Ammon's horn (tissue), 1 donor: ENCODE measurements at regions not wholly inside any gene's neighbourhood (a gene's known extent, or its start where the extent isn't known, plus 50 kb on each side); places are given as distances from the start of the nearest gene placed in this dataset.

Source experiments
- DNase-seq: peaks from one replicate; pipeline ENCODE4 v3.0.0-alpha.2; 2016; ENCODE audit warnings: low spot score

DNA sequence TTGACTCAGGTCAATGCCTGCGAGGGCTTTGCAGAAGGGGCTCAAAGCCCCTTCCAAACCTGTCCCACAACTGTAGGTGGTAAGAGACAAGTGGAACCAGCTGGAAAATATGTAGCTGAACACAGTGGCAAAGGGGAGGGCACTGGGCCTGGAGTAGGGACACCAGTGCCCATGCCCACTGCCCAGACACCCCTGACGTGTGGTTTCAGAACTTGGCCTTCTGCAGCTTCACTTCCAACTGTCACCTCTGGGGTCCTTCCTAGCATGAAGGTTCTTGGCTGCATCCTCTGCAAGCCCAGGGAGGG lies 233.1 kb upstream of the IRX1 start:
- no peak for DNase-seq

DNA sequence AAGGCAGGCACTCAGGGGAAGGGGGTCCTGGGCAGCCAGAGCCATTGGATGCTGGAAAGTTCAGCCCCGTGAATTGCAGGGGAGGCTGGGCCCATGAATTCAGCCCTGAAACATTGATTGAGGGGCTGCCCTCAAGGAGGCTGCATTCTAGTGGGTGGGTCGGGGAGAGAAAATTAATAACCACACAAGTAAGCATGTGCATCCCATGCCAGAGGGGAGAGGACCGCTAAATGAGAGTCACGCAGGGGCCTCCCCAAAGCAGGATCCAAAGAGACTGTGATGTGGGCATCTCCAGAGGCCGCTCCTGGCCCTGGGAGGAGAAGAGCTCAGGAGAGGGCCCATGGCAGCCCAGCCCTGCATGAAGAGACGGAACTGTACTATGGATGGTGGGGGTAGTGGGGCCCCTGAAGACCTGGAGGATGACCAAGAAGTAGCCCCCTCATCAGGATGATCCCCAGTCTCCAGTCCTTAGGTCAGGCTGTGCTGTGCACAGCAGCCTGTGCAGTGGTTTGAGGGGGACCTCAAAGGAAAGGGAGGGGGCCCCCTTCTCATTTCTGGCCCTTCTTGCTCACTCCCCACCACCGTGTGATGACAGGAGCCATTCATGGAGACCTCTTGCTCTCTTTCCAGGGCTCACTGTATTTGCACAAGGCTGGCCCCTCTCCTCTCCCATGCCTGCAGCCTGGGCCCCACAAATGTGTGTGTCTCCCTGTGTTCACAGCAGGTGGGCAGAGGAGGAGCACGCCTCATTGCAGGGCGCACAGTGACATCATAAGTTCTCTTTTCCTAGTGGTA lies 233.6 kb upstream of the IRX1 start:
- no peak for DNase-seq

DNA sequence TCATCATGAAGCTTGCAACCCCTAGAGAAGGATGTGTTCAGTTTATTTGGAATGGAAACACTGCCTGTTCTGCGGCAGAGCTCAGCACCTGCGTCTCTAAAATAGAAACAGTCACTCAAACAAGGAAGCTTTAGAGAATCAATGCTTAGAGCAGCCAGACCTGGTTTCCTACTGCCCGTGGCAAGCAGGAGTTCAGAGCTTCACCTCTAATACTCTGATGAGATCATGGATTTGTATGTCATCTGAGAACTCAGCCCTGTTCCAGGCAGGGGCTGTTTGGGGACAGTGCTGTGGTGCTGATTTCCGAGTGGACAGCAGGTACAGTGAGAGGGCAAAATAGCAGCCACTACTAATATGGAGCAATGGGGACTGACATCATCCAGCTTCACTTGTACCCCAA lies 236.0 kb upstream of the IRX1 start:
- no peak for DNase-seq

DNA sequence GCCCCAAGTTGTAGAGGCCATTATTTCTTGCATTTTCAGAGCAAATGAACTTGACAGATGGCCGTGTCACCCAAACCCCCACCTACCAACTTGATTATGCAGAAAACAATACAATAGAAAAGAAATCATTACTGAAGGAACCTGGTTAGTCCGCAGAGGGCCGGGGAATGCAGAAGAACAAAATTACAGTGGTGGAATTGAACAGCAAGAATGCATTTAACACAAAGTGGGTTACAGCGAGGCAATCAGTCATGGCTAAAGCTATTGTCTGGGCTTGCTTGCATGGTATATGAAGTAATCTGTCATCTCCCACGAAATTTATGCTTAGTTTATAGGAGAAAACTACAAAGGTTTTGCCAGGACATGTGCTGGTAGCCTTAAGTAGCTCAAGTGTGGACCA lies 238.3 kb upstream of the IRX1 start:
- no peak for DNase-seq

DNA sequence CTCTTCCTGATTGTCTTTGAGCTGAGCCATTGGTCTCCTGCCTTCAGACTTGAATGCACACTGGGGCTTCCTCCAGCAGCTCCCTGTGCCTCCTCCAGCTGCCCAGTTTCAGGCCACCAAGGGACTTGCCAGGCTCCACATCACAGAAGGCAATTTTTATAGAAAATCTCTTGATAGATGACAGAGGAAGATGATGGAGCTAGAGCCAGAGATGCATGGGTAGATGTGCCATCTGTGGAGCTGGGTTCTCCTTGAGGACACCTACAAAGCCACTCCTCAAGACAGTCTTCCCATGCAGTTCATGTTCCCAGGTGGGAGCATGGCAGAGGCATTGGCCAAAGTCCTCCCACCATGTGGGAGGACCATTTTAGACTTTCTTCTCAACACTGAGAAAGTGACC lies 239.6 kb upstream of the IRX1 start:
- no peak for DNase-seq

DNA sequence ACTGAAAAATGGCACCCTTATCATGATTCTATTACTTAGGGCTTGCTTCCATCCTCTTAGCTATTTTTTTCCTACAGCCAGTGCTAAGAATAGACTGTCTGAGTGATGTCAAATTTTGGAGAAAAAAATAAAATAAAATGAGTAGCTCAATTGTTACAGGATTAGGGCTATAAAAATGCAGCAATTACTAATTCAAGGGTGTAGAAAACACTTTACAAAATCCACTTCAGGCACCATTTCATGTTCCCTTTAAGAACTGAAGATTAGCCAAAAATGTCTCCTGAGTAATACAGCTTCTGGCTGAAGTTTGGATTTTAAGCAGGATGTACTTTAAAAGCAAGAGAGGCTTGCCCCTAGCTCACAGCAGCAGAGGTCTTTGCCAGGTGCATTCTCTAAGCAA lies 240.5 kb upstream of the IRX1 start:
- no peak for DNase-seq

DNA sequence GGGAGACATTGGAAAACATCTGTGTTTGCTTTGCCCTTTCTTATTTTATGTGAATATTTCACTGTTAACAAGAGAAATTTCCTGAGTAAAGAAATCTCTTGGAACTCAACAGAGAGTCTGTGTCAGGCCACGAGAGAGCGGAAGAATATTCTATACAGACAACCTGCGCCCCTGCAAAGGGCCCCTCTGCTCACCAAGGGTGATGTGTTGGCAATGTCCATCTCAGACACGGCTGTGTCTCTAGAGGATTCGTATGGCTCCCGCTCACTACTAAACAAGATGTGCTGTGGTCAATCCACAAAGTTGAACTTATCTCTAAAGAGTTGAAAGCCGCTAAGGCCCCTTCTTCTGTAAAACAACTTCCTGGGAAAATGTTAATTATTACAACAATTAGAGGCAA lies 241.0 kb upstream of the IRX1 start:
- DNase-seq = no peak

DNA sequence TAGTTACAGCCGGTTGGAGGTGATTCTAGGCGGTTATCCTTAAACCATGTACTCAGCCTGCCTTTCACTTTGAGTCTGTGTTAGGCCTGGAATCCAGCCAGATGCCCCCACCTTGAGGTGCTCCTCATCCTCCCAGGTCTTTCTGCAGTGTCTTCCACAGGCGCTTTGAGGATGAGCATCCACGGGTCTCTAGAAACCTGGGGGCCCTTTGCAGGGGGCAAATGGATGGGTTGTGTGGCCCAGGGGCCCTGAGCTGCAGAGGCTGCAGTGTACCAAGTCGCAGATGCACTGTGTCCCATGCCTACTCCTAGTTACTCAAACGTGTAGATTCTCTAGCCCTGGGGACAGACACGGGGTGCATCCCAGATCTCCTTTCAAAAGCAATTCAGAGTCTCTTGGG lies 242.1 kb upstream of the IRX1 start:
- DNase-seq = no peak

DNA sequence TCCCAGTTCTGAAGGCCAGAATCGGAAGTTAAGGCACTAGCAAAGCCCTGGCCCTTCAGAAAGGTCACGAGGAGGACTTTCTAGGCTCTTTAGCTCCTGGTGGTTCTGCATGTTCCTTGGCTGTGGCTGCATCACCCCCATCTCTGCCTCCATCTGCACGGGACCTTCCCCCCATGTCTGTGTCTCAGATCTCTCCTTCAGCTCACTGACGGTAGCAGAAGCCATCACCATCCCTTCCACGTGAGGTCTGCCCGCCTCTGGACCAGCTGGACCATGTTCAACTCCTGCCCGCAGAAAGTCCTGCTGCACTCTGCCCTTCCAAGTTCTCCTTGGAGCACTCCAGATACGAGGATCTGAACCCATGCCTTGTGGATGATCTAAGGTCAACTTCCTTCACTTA lies 242.9 kb upstream of the IRX1 start:
- no peak for DNase-seq

DNA sequence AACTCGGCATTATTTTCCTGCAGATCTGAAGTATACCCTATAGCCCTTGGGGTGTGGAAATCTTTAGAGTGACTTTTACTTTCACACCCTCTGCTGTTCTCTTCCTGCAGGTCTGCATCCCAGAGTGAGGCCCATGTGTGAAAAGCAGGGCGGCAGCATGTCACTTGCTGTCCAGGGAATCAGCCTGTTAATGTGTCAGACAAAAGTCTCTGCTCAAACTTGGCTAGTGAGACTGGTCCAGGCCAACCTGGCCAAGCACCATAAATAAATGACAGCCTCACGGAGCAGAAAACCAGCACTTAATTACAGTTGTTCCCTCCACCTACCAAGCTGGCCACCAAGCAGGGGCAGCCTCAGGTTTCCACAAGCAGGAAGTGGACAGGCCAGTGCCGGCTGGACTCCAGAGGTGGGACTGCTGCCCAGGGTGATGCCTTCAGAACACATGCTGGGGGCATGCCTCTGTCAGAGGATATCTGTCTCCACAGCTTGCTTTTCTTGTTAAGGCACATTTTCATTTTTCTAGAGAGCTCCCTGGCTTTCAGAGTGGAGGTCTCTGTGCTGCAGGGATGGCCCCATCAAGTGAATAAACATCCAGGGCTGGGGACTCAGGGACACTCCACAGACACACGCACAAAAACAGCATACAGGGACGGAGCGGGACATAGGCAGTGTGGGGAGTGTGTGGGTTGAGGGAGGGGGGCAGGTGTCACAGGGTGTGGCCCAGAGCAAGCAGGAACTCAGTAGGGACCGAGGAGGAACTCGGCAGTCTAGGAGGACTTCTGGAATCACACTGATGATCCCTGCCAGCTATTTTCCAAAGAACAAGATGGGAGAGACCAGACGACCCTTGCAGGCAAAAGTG lies 243.8 kb upstream of the IRX1 start:
- no peak for DNase-seq

DNA sequence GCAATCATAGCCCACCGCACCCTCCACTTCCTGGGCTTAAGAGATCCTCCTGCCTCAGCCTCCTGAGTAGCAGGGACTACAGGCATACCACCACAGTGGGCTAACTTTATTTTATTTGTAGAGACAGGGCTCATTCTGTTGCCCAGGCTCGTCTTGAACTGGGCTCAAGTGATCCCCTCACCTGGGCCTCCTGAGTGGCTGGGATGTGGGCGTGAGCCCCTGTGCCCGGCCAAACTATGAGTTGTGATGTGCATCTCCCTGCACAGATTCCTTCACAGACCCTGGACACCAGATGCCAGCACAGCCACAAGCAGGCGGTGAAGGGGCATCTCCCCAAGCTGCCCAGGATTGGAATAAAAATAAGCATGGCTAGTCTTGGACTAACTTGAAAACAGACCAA lies 244.9 kb upstream of the IRX1 start:
- DNase-seq = no peak

DNA sequence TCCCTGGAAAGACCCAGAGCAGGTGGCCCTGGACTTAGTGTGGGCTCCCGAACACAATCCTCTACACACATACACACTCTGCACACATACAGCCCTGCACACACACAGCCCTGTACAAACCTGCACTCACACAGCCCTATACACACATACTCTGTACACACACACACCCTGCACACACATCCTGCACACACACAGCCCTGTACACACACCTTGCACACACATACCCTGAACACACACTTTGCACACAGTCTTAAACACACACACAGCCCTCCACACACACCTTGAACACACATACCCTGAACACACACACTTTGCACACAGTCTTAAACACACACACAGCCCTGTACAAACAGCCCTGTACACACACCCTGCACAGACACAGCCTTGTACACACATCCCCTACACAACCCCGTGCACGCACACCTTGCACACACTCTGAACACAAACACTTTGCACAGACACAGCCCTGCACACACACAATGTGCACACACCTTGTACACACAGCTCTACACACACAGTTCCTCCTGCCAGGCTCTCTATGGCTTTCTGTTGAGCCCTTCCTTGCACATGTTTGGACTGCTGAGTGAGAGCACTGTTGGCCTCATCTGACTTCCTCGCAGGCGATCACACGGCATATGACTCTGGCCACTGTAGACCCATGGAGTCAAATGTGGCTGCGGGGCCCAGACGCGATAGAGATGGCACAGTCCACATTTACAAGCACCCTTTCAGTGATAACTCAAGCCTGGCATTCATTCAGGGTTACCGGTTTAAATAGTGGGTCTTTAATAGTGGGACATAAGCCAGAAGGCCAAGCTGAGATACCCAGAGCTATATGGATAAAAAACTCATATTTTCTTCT lies 245.7 kb upstream of the IRX1 start:
- no peak for DNase-seq

DNA sequence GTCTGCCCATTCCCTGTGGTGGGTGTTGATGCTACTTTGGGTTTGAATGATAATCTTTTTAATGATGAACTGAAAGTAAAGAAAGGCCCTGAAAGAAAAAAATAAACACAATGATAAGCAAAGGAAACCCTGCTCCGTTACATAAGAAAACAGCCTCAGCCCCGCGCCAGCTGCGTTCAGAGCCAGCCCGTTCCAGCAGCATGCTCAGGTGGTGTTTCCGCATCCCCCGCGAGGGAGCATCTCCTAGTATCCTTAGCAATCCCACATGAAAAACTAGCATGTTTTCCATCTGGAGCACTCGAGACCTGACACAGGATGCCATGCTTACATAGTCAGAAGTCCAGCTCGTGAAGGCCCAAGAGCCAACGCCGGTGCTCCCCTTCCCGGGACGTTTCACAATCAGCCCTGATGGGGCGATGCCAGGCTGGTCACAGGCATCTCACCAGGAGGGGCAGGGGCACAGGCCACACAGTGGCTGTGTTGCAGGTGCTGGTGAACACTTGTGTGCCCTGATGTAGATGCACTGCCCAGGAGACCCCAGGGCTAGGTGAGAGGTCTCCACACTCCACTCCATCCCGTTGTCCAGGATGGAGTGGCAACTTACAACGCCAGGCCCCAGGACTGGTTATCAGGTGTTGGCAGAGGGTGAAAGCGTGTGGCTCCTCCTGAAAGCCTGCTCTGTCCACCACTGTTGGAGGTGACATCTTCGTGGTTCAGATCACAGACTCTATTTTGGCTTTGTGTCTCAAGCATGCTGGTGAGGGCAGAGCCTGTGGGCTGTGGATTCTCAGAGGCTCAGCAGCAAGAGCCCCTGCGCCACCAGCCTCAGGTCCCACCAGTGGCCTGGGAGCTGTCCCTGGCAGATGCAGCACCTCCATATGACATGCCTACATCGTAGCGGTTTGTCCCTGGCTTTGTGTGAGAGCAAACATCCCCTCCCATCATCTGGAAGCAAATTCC lies 246.8 kb upstream of the IRX1 start:
- DNase-seq = no peak

DNA sequence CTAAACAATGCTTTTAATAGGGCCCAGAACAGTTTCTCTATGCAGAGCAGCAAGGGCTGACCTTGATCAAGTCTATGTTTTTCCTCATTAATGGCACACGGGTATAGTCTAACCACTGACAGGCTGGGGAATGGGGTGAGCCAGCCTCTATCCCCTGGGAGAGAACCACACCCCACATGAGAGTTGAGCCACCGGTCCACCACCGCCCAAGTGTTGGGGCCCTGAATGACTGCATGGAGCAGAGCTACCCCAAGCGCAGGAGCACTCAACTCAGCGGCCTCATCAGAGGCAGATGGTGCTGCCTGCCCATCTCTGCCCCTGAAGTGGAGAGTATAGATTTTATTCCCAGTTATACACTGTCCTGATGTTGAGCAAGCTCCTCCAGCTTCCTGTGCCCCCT lies 247.9 kb upstream of the IRX1 start:
- DNase-seq = no peak

DNA sequence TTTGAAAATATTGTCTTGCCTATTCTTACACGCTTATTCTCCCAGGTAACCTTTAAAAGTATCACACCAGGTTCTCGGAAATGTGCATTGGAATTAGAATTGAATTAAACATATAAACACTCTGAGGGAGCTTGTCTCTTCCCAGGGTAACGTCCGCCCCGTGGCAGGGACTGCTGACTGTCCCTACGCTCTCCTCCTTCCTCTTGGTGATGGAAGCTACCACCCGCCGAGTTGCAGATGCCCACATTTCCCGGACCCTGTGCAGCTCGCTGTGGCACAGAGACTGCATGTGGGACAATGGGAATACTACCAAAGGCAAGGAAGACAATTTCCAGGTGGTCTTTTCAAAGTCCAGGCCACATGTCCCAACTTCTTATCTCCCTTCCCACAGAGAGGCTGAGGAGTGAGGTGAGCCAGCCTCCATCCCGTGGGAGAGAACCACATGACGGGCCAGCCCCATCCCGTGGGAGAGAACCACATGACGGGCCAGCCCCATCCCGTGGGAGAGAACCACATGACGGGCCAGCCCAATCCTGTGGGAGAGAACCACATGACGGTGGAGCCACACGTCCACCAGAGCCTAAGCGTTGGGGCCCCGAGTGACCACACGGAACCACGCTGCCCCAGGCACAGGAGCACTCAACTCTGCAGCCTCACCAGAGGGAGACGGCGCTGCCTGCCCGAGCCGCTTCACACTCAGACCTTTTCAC lies 249.4 kb upstream of the IRX1 start:
- DNase-seq = no peak

DNA sequence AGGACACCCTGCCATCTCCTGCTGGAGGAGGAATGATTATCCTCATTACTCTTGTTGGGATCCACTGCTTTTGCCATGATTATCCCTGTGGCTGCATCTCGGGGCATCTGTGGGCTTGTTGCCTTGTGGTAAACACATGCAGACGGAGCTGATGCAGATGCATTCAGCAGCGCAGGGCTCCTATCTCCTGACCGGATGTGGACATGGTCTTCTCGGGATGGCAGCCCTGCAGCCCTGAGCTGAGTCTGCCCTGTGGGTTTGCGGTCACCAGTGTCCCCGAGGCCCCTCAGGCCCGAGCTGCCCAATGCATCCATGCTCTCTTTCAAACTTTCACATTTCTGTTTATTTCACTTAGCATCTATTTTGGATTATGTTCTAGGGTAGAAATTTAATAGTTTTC lies 250.4 kb upstream of the IRX1 start:
- DNase-seq = no peak

DNA sequence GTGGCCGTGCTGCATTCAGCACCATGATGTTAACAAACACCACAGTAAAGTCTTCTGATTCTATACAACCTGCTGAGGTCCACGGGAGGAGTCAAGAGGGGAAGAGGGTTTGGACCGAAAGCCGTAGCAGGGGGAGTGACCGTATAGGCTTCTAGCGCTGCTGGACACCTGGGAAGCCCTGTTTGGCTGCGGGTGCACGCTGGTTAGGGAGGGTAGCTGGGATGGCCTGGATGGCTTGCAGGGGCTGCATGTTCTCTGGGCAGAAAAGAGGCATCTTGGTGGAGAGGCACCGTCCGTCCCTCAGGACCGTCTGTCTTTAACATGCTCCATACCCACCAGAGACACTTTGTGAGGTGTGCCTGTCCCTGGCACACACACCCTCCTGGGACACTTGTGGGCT lies 251.0 kb upstream of the IRX1 start:
- no peak for DNase-seq

DNA sequence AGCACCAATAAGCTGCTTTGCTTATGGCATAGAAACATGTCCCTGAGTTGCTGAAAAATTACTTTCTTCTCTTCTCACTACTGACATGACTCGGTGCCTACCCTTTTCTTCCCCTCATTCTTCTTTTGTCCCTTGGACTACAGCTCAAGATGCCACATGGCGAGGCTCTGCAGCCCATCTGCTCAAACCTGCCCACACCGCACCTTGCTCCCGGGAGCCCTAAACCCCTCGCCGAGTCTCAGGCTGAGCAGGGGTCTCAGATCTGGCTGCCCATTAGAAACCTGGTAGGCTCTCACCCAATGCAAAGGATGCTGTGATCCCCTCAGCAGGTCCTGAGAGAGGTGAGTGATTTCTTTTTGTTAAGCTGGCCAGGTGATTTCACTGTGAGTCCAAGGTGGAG lies 251.7 kb upstream of the IRX1 start:
- no peak for DNase-seq

DNA sequence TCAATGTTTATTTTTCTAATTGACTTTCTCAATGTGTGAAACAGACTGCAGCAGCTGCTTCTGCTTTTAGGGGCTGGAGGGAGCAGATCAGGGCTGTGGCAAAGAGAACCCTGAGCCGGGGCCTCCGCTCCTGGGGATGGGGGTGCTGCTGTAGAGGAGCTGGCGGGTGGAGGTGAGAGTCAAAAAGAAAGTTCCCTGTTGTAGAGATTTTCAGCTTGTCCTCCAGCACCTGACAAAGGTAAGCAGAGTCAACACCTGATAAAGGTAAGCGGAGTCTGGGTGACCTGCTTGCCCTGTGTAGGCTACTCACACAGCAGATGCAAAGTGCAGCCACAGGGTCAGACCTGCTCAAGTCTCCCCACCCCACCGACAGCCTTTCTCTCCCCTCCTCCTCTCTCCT lies 252.4 kb upstream of the IRX1 start:
- no peak for DNase-seq

DNA sequence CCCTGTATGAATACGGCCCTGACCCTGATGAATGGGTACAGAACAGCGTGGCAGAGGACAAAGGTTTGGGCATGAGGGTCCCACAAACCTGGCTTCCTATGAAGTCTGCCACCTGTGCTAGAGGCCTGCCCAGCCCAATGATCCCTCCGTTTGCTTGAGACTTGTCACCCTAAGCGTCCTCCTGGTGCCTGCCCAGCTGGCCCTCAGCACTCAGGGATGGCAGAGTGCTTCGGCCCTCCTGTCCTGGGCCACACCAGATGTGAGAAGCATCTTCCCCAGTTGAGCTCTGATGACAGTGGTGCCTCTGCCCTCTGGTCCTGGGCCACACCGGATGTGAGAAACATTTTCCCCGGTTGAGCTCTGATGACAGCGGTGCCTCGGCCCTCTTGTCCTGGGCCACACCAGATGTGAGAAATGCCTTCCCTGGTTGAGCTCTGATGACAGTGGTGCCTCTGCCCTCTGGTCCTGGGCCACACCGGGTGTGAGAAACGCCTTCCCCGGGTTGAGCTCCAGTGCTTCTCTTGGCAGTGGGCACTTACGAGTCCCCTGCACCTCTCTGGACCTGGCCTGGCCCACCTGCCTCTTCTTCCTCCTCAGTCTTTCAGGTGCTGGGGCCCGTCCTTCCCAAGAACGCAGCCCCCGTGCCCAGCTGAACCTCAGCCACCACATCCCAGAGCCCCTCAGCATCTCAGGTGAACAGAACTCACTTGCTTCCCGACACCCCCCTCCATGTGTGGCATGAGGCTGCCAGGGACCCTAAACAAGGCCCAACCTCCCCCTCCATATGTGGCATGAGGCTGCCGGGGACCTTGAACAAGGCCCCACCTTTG lies 253.1 kb upstream of the IRX1 start:
- DNase-seq = no peak
